HG03175 (cell line): ENCODE measurements at regions not wholly inside any gene's neighbourhood (a gene's known extent, or its start where the extent isn't known, plus 50 kb on each side); places are given as distances from the start of the nearest gene placed in this dataset.

ENCODE experiments used
- ATAC-seq: cut with Tn5 transposase; IDR thresholded peaks from one replicate; pipeline ENCODE4 v1.9.1; 2021; ENCODE audit warnings: mild to moderate bottlenecking, moderate library complexity; ENCODE audit not compliant: unreplicated experiment

GRCh38 chr9:86545090-86545489 is 190.9 kb upstream of the TUT7 start:
- ATAC-seq, result no peak

GRCh38 chr9:86541014-86541570 is 186.9 kb upstream of the TUT7 start:
- ATAC-seq, result no peak

- ATAC-seq, result no peak
These were observed 181.3 kb upstream of the TUT7 start for GRCh38 chr9:86535406-86535915.

GRCh38 chr9:86534572-86535258 is 180.5 kb upstream of the TUT7 start:
- ATAC-seq, result no peak

- ATAC-seq, result no peak
These were observed 177.9 kb upstream of the TUT7 start for GRCh38 chr9:86531971-86532640.

GRCh38 chr9:86531273-86531970 is 177.2 kb upstream of the TUT7 start:
- no peak for ATAC-seq

- no peak for ATAC-seq
These were observed 175.5 kb upstream of the TUT7 start for GRCh38 chr9:86529496-86530275.

GRCh38 chr9:86526021-86526420 is 171.8 kb upstream of the TUT7 start:
- no peak for ATAC-seq

GRCh38 chr9:86525182-86525581 is 171.0 kb upstream of the TUT7 start:
- no peak for ATAC-seq

GRCh38 chr9:86521977-86522376 is 167.8 kb upstream of the TUT7 start:
- ATAC-seq, result no peak

GRCh38 chr9:86521322-86521721 is 167.1 kb upstream of the TUT7 start:
- no peak for ATAC-seq

GRCh38 chr9:86519066-86519615 is 164.9 kb upstream of the TUT7 start:
- ATAC-seq, result no peak

GRCh38 chr9:86517475-86517874 is 163.3 kb upstream of the TUT7 start:
- ATAC-seq, result no peak

- no peak for ATAC-seq
These were observed 162.4 kb upstream of the TUT7 start for GRCh38 chr9:86516564-86516963.

- ATAC-seq, result no peak
These were observed 161.0 kb upstream of the TUT7 start for GRCh38 chr9:86515221-86515620.

- ATAC-seq, result no peak
These were observed 159.2 kb upstream of the TUT7 start for GRCh38 chr9:86513429-86513828.

- ATAC-seq, result no peak
These were observed 158.7 kb upstream of the TUT7 start for GRCh38 chr9:86512929-86513328.

- no peak for ATAC-seq
These were observed 157.6 kb upstream of the TUT7 start for GRCh38 chr9:86511614-86512360.

- ATAC-seq, result no peak
These were observed 154.1 kb upstream of the TUT7 start for GRCh38 chr9:86508208-86508903.
